HCT116 (cell line): ENCODE measurements at regions not wholly inside any gene's neighbourhood (a gene's known extent, or its start where the extent isn't known, plus 50 kb on each side); places are given as distances from the start of the nearest gene placed in this dataset.

Experiments used
- ATAC-seq: fragments of 200-7000 bp; cut with Tn5 transposase; 2 replicates; pipeline ENCODE4 v1.9.1; 2020; ENCODE audit warnings: mild to moderate bottlenecking, moderate library complexity
- BruUV-seq: library from RNA; stranded (reverse); fragments of 400-500 nt; replicated peaks from 2 replicates; lab custom pipeline; 2021; lab: Mats Ljungman, UMichigan
- CTCF ChIA-PET: fragments of 300-600 bp; sonication (Branson Sonifier 250); formaldehyde crosslinking; loops from one replicate; lab custom pipeline; 2021; ENCODE audit warnings: antibody characterized with exemption; lab: Charles Lee
- POLR2A ChIA-PET: fragments of 300-600, 350-600 bp; sonication (Branson Sonifier 250); formaldehyde crosslinking; loops from one replicate; lab custom pipeline; 2021; ENCODE audit warnings: antibody characterized with exemption; lab: Charles Lee
- RAD21 ChIA-PET, 2 experiments: fragments of 300-600 bp; sonication (Branson Sonifier 250); formaldehyde crosslinking; loops; one replicate each; lab custom pipeline; 2023; ENCODE audit warnings: low total read pairs in 2 of 2; ENCODE audit not compliant: uncharacterized antibody in 2 of 2, unreplicated experiment in 2 of 2, low non-redundant PET in 1 of 2; lab: Charles Lee
- DNase-seq: peaks from one replicate; pipeline ENCODE4 v3.0.0-alpha.2; 2010; ENCODE audit warnings: low read depth, low spot score
- H2AFZ ChIP-seq: fragments of 200-600 bp; shearing (Covaris generic), sonication (generic); 2 replicates; pipeline ENCODE4 v1.6.1; 2017; ENCODE audit warnings: low read depth, mixed run types, mixed read lengths, antibody characterized with exemption, low read length; ENCODE audit not compliant: poor library complexity, severe bottlenecking
- H3K27ac ChIP-seq: 2 replicates; pipeline ENCODE4 v1.5.1; 2012; ENCODE audit warnings: low read depth, low read length
- H3K27me3 ChIP-seq: fragments of 200-600 bp; sonication (generic); 2 replicates; pipeline ENCODE4 v1.6.1; 2016; ENCODE audit warnings: mixed run types, low read length, mixed read lengths; ENCODE audit not compliant: insufficient read depth
- H3K36me3 ChIP-seq, 2 experiments: fragments of 200-500 bp in 1 of 2; fragments of 200-600 bp in 1 of 2; sonication (Bioruptor generic) in 1 of 2; sonication (generic) in 1 of 2; 2 replicates each; pipeline versions ENCODE4 v1.5.1 to v1.6.1; 2014 to 2016; ENCODE audit warnings: low read length in 2 of 2, inconsistent platforms in 1 of 2, mixed read lengths in 1 of 2, mixed run types in 1 of 2; ENCODE audit not compliant: insufficient read depth in 2 of 2, control insufficient read depth in 1 of 2
- H3K4me1 ChIP-seq, 2 experiments: fragments of 200-600 bp in 1 of 2; sonication (generic) in 1 of 2; 2 replicates each; pipeline versions ENCODE4 v1.5.1 to v1.6.1; 2012 to 2017; ENCODE audit warnings: low read length in 2 of 2, inconsistent platforms in 1 of 2, mild to moderate bottlenecking in 1 of 2, mixed read lengths in 1 of 2, mixed run types in 1 of 2, moderate library complexity in 1 of 2; ENCODE audit not compliant: insufficient read depth in 2 of 2, control insufficient read depth in 1 of 2
- H3K4me2 ChIP-seq: fragments of 200-600 bp; sonication (generic); 2 replicates; pipeline ENCODE4 v1.6.1; 2017; ENCODE audit warnings: mixed run types, low read length, mixed read lengths
- H3K4me3 ChIP-seq, 2 experiments: fragments of 200-600 bp in 1 of 2; sonication (generic) in 1 of 2; replicated peaks in 1 of 2; 2 replicates each; pipeline ENCODE4 v1.5.1; 2011 to 2016; ENCODE audit warnings: low read length in 2 of 2, control low read depth in 1 of 2, low read depth in 1 of 2, mild to moderate bottlenecking in 1 of 2, mixed read lengths in 1 of 2, mixed run types in 1 of 2
- H3K79me2 ChIP-seq: fragments of 200-600 bp; sonication (generic); 2 replicates; pipeline ENCODE4 v1.6.1; 2017; ENCODE audit warnings: mild to moderate bottlenecking, mixed run types, low read length, moderate library complexity, mixed read lengths; ENCODE audit not compliant: insufficient read depth
- H3K9ac ChIP-seq: fragments of 200-600 bp; sonication (generic); 2 replicates; pipeline ENCODE4 v1.6.1; 2016; ENCODE audit warnings: low read length, mixed read lengths
- H3K9me2 ChIP-seq: fragments of 200-600 bp; sonication (generic), shearing (Covaris generic); 2 replicates; pipeline ENCODE4 v1.6.1; 2017; ENCODE audit warnings: mixed run types, mild to moderate bottlenecking, moderate library complexity; ENCODE audit not compliant: insufficient read depth
- H3K9me3 ChIP-seq, 2 experiments: fragments of 200-500 bp in 1 of 2; fragments of 200-600 bp in 1 of 2; sonication (Bioruptor generic) in 1 of 2; sonication (generic) in 1 of 2; 2 replicates each; pipeline ENCODE4 v1.6.1; 2014 to 2017; ENCODE audit warnings: low read length in 2 of 2, mixed read lengths in 2 of 2, inconsistent platforms in 1 of 2, low read depth in 1 of 2, mild to moderate bottlenecking in 1 of 2, mixed run types in 1 of 2, moderate library complexity in 1 of 2; ENCODE audit not compliant: control insufficient read depth in 1 of 2, insufficient read depth in 1 of 2
- H4K20me1 ChIP-seq: fragments of 200-600 bp; sonication (generic), shearing (Covaris generic); 2 replicates; pipeline ENCODE4 v1.6.1; 2017; ENCODE audit warnings: mixed run types, mild to moderate bottlenecking, moderate library complexity; ENCODE audit not compliant: insufficient read depth
- CEBPB ChIP-seq: IDR thresholded peaks from 2 replicates; pipeline ENCODE4 v1.6.1; 2012; ENCODE audit warnings: low read depth
- EGR1 ChIP-seq: IDR thresholded peaks from 2 replicates; pipeline ENCODE4 v1.6.1; 2012; ENCODE audit warnings: low read depth
- EZH2phosphoT487 ChIP-seq: fragments of 200-600 bp; IDR thresholded peaks from 2 replicates; pipeline ENCODE4 v1.6.1; 2018; ENCODE audit warnings: antibody characterized with exemption, borderline replicate concordance
- MAX ChIP-seq: IDR thresholded peaks from 2 replicates; pipeline ENCODE4 v1.6.1; 2012
- POLR2AphosphoS5 ChIP-seq: IDR thresholded peaks from 2 replicates; pipeline ENCODE4 v1.6.1; 2011; ENCODE audit warnings: mild to moderate bottlenecking, low read depth, low read length, moderate library complexity
- SP1 ChIP-seq: IDR thresholded peaks from 2 replicates; pipeline ENCODE4 v1.6.1; 2012; ENCODE audit warnings: low read depth
- SRF ChIP-seq: IDR thresholded peaks from 2 replicates; pipeline ENCODE4 v1.6.1; 2012; ENCODE audit warnings: low read depth
- YY1 ChIP-seq: IDR thresholded peaks from 2 replicates; pipeline ENCODE4 v1.6.1; 2011; ENCODE audit warnings: low read length, low read depth, moderate library complexity, mild to moderate bottlenecking; ENCODE audit not compliant: insufficient replicate concordance; ENCODE audit errors: extremely low read depth
- ZFX ChIP-seq: fragments of 450-650 bp; IDR thresholded peaks from 2 replicates; pipeline ENCODE4 v1.6.1; 2017
- ZNF274 ChIP-seq: fragments of 200-500 bp; sonication (Bioruptor generic); IDR thresholded peaks from 2 replicates; pipeline ENCODE4 v1.6.1; 2014; ENCODE audit warnings: mild to moderate bottlenecking, low read depth, low read length, inconsistent platforms
- intact Hi-C: fragments of 100-400 bp; cut with micrococcal nuclease; formaldehyde crosslinking; loops from 2 replicates; pipeline ENCODE4 v1.10.0; 2022
- TF ChIP-seq, protein P1 (sequence below): IDR thresholded peaks from 2 replicates; pipeline ENCODE4 v1.6.1; 2012

GRCh38 chr11:119782739-119783072 lies 53.7 kb upstream of the NECTIN1 start (continued):
- no peak for TF ChIP-seq SRF

DNA sequence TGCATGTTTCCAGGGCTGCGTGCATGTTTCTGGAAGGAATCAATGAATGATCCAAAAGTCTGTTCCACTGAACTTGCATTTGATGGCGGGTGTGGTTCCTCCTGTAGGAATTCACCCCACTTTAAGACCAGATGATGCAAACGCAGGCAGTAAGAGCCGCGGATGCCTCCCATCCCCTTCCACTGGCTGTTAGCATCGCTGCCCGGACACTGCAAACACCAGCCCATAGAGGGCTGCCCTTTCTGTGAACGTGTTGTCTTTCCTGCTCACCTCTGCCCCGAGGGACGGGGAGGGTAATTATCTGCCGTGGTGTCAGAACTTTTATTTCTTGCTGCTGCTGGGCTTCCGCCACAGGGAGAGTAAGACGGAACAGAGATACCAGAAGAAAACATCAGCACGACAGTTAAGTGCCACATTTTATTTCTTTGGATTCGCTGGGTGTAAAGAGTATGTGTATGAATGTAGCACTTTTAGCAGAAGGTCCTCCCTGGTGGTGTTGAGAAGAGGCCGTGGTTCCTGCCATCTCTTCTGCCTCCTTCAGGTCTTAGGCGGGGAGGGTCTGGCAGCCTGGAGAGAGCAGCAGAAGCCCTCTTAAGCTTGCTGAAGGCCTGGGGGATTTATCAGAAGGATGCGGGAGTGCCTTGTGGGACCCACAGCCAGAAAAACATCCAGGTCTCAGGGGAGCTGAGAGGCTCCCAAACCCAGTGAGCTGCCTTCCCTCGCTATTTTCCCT lies 53.2 kb upstream of the NECTIN1 start:
- Histone ChIP-seq H3K4me3 (no peak overlapping the region), H3K79me2 (no peaks in the 10 kb centered on the region), H3K9me2 (no peaks in the 10 kb centered on the region), H3K4me1 (peaks cover 0 to 7% of the 10 kb centered on the region in 2 experiments; a peak in 2 of 4 replicates), H3K27me3 (peaks cover 15% of the 10 kb centered on the region; the same call in 1 of the 2 replicates), H4K20me1 (no peaks in the 10 kb centered on the region), H3K27ac (no peak overlapping the region)
- ATAC-seq, result peak; percentile 60
- RAD21 ChIA-PET, result no interaction called here
- TF ChIP-seq CEBPB (no peak), EGR1 (no peak), EZH2phosphoT487 (no peak), ZFX (no peak), SP1 (no peak), SRF (no peak), YY1 (no peak), MAX (no peak), POLR2AphosphoS5 (no peak), ZNF274 (no peak)
- TF ChIP-seq, protein P1, sequence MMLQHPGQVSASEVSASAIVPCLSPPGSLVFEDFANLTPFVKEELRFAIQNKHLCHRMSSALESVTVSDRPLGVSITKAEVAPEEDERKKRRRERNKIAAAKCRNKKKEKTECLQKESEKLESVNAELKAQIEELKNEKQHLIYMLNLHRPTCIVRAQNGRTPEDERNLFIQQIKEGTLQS, result no peak
- TF ChIP-seq, all 23 proteins: peak for 0
- no peak overlapping the region for H3K4me2 ChIP-seq
- no peak for DNase-seq
- intact Hi-C loops, result no loop called here
- POLR2A ChIA-PET, result no interaction called here
- no peaks in the 10 kb centered on the region for H3K9me3 ChIP-seq
- CTCF ChIA-PET, result no interaction called here
- no TSS peak for BruUV-seq
- H2AFZ ChIP-seq, result no peak overlapping the region
- no peaks in the 10 kb centered on the region for H3K36me3 ChIP-seq
- H3K9ac ChIP-seq, result no peak overlapping the region
